Mesendoderm (in vitro differentiated cells): ENCODE measurements at regions not wholly inside any gene's neighbourhood (a gene's known extent, or its start where the extent isn't known, plus 50 kb on each side); places are given as distances from the start of the nearest gene placed in this dataset.

Source experiments
- DNase-seq: peaks from one replicate; pipeline ENCODE4 v3.0.0; 2013
- H2AK5ac ChIP-seq: 2 replicates; pipeline ENCODE4 v1.6.1; 2013; ENCODE audit warnings: low read length, inconsistent platforms
- H2BK120ac ChIP-seq: 2 replicates; pipeline ENCODE4 v1.6.1; 2013; ENCODE audit warnings: low read depth, mild to moderate bottlenecking, low read length, moderate library complexity, mixed read lengths
- H2BK15ac ChIP-seq: replicated peaks from 2 replicates; pipeline ENCODE4 v1.6.1; 2013; ENCODE audit warnings: low read depth, mild to moderate bottlenecking, moderate library complexity
- H2BK5ac ChIP-seq: 2 replicates; pipeline ENCODE4 v1.6.1; 2013; ENCODE audit warnings: low read length, inconsistent platforms
- H3K18ac ChIP-seq: 2 replicates; pipeline ENCODE4 v1.6.1; 2013; ENCODE audit warnings: mild to moderate bottlenecking, low read length, mixed read lengths
- H3K23ac ChIP-seq: one replicate; pipeline ENCODE4 v1.6.1; 2013; ENCODE audit warnings: low read length
- H3K27ac ChIP-seq: 2 replicates; pipeline ENCODE4 v1.5.1; 2013; ENCODE audit warnings: low read depth, mild to moderate bottlenecking, inconsistent platforms, low read length, moderate library complexity
- H3K27me3 ChIP-seq: 2 replicates; pipeline ENCODE4 v1.6.1; 2013; ENCODE audit warnings: low read length, control low read depth, mild to moderate bottlenecking, inconsistent platforms; ENCODE audit not compliant: insufficient read depth, poor library complexity
- H3K36me3 ChIP-seq: 2 replicates; pipeline ENCODE4 v1.6.1; 2013; ENCODE audit warnings: low read length, inconsistent platforms; ENCODE audit not compliant: control insufficient read depth, insufficient read depth
- H3K4ac ChIP-seq: one replicate; pipeline ENCODE4 v1.6.1; 2013; ENCODE audit warnings: low read depth, mild to moderate bottlenecking, low read length, moderate library complexity
- H3K4me1 ChIP-seq: 2 replicates; pipeline ENCODE4 v1.6.1; 2013; ENCODE audit warnings: low read depth, low read length, inconsistent platforms; ENCODE audit not compliant: control insufficient read depth
- H3K4me2 ChIP-seq: 2 replicates; pipeline ENCODE4 v1.6.1; 2013; ENCODE audit warnings: low read length
- H3K4me3 ChIP-seq: 2 replicates; pipeline ENCODE4 v1.5.1; 2013; ENCODE audit warnings: mild to moderate bottlenecking, low read length
- H3K56ac ChIP-seq: one replicate; pipeline ENCODE4 v1.6.1; 2013; ENCODE audit warnings: low read length
- H3K79me1 ChIP-seq: 2 replicates; pipeline ENCODE4 v1.6.1; 2013; ENCODE audit warnings: low read length, inconsistent platforms
- H3K79me2 ChIP-seq: 2 replicates; pipeline ENCODE4 v1.6.1; 2013; ENCODE audit warnings: mild to moderate bottlenecking, low read length; ENCODE audit not compliant: control insufficient read depth, insufficient read depth
- H3K9ac ChIP-seq: 2 replicates; pipeline ENCODE4 v1.6.1; 2013; ENCODE audit warnings: low read length, inconsistent platforms
- H4K5ac ChIP-seq: one replicate; pipeline ENCODE4 v1.6.1; 2013; ENCODE audit warnings: low read length
- H4K8ac ChIP-seq: one replicate; pipeline ENCODE4 v1.6.1; 2013; ENCODE audit warnings: low read depth, mild to moderate bottlenecking, control low read depth, low read length, moderate library complexity
- WGBS: extraction: QIAGEN DNeasy Blood & Tissue Kit; methylation state at CpG from one replicate; pipeline ENCODE4 v1.1.7; 2013; ENCODE audit warnings: low lambda C conversion rate, missing lambda C conversion rate; ENCODE audit not compliant: insufficient coverage; ENCODE audit errors: extremely low coverage; 5-methylcytosine and 5-hydroxymethylcytosine counted together

GRCh38 chr17:71480099-71480498, 640.7 kb upstream of the SOX9 start:
- DNase-seq, result no peak
- no peak overlapping the region for H3K56ac ChIP-seq
- H3K4me2 ChIP-seq, result no peak overlapping the region
- no peak overlapping the region for H3K4me3 ChIP-seq
- H2BK120ac ChIP-seq, result no peak overlapping the region
- no peak overlapping the region for H2BK15ac ChIP-seq
- H3K9ac ChIP-seq, result no peak overlapping the region
- H2AK5ac ChIP-seq, result no peak overlapping the region
- no peaks in the 10 kb centered on the region for H3K36me3 ChIP-seq
- no peak overlapping the region for H3K23ac ChIP-seq
- no peak overlapping the region for H3K18ac ChIP-seq
- no peaks in the 10 kb centered on the region for H3K79me2 ChIP-seq
- no peaks in the 10 kb centered on the region for H3K4me1 ChIP-seq
- H3K79me1 ChIP-seq, result no peaks in the 10 kb centered on the region
- H3K4ac ChIP-seq, result no peak overlapping the region
- no peak overlapping the region for H4K8ac ChIP-seq
- no peaks in the 10 kb centered on the region for H3K27me3 ChIP-seq
- no CpG with 5 or more reads among the region's 3 CpGs for WGBS
- no peak overlapping the region for H3K27ac ChIP-seq
- H4K5ac ChIP-seq, result no peak overlapping the region
- no peak overlapping the region for H2BK5ac ChIP-seq

DNA sequence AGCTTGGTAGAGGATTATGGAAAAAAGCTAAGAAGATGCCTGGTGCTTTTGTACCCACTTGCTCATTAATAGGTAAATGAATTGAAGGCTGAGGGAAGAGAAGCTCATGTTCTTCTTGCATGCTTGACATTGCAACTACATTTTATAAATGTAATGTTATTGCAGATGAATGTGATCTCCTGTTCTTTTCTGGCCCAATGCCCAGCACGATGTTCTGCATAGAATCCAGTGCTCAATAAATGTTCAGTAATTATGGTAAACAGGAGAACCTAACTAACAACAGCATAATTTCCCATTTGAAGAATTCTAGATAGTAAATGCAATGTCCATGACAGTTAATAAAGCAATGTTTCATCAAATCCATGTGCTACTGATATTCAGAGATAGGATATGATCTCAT, 638.2 kb upstream of the SOX9 start:
- no peaks in the 10 kb centered on the region for H3K27me3 ChIP-seq
- no peak overlapping the region for H3K27ac ChIP-seq
- no peak overlapping the region for H3K9ac ChIP-seq
- no peaks in the 10 kb centered on the region for H3K4me1 ChIP-seq
- H2BK120ac ChIP-seq, result no peak overlapping the region
- no CpG with 5 or more reads among the region's 1 CpG for WGBS
- no peak overlapping the region for H2BK15ac ChIP-seq
- no peak overlapping the region for H3K4ac ChIP-seq
- no peak overlapping the region for H4K8ac ChIP-seq
- H4K5ac ChIP-seq, result no peak overlapping the region
- no peak overlapping the region for H3K18ac ChIP-seq
- no peak overlapping the region for H3K23ac ChIP-seq
- no peaks in the 10 kb centered on the region for H3K79me2 ChIP-seq
- H3K79me1 ChIP-seq, result no peaks in the 10 kb centered on the region
- H3K4me2 ChIP-seq, result no peak overlapping the region
- no peak for DNase-seq
- H3K4me3 ChIP-seq, result no peak overlapping the region
- H3K56ac ChIP-seq, result no peak overlapping the region
- H2BK5ac ChIP-seq, result no peak overlapping the region
- H3K36me3 ChIP-seq, result no peaks in the 10 kb centered on the region
- H2AK5ac ChIP-seq, result no peak overlapping the region

- Histone ChIP-seq H3K36me3 (no peaks in the 10 kb centered on the region), H3K9ac (no peak overlapping the region), H3K27me3 (no peaks in the 10 kb centered on the region), H3K4me1 (no peaks in the 10 kb centered on the region), H3K4me2 (no peak overlapping the region), H3K56ac (no peak overlapping the region), H3K18ac (no peak overlapping the region), H3K27ac (no peak overlapping the region), H2BK15ac (no peak overlapping the region), H3K4me3 (no peak overlapping the region), H2AK5ac (no peak overlapping the region), H4K8ac (no peak overlapping the region), H2BK5ac (no peak overlapping the region), H2BK120ac (no peak overlapping the region), H3K79me2 (no peaks in the 10 kb centered on the region), H4K5ac (no peak overlapping the region), H3K4ac (no peak overlapping the region), H3K79me1 (no peaks in the 10 kb centered on the region), H3K23ac (no peak overlapping the region)
- DNase-seq, result no peak
- WGBS, result no CpG with 5 or more reads among the region's 1 CpG
Observed at GRCh38 chr17:71484546-71484945, 636.3 kb upstream of the SOX9 start.

DNA sequence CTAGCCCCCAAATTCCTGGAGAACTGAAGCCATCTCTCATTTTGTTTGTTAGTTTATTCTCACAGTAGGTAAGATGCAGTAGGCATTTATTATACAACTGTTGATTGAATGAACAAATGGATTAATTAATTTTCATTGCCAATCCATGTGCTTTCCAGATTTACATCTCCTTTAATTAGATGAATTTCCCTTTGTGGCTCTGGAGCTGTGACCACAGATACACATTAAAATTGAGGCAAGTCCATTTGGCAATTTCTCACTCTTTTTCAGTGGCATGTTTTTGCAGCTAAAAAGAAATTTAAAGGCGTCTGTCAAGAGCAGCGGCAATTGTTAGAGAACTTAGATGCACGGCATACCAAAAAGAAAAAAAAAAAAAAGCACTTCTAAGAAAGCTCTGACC, 635.4 kb upstream of the SOX9 start:
- H2BK15ac ChIP-seq, result no peak overlapping the region
- no peaks in the 10 kb centered on the region for H3K4me1 ChIP-seq
- no peak overlapping the region for H3K4me3 ChIP-seq
- H2AK5ac ChIP-seq, result no peak overlapping the region
- no peak overlapping the region for H3K27ac ChIP-seq
- H3K4me2 ChIP-seq, result no peak overlapping the region
- H2BK5ac ChIP-seq, result no peak overlapping the region
- H3K27me3 ChIP-seq, result no peaks in the 10 kb centered on the region
- no peak overlapping the region for H3K9ac ChIP-seq
- WGBS, result no CpG with 5 or more reads among the region's 3 CpGs
- no peaks in the 10 kb centered on the region for H3K79me1 ChIP-seq
- H3K4ac ChIP-seq, result no peak overlapping the region
- no peak overlapping the region for H3K18ac ChIP-seq
- H4K8ac ChIP-seq, result no peak overlapping the region
- no peaks in the 10 kb centered on the region for H3K79me2 ChIP-seq
- no peak overlapping the region for H3K56ac ChIP-seq
- no peak overlapping the region for H3K23ac ChIP-seq
- H3K36me3 ChIP-seq, result no peaks in the 10 kb centered on the region
- no peak overlapping the region for H4K5ac ChIP-seq
- DNase-seq, result no peak
- H2BK120ac ChIP-seq, result no peak overlapping the region

DNA sequence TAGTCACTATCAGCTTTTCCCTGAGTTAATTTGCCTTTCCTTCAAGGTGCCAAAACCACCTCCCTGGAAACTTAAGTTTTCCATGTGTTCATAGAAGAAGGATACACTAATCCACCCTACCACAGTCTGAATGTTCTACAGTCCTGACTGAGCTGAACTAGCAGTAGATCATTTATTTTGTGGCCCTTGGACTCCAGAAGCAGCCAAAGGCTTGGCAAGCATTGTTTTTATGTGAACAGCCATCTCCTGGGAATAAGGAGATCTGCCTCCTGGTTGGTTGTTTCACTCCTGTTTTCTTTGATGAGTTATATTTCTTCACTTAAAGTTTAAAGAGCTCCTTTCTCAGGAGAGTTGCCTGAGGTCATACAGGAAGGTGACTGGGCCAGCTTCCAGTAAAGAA, 634.6 kb upstream of the SOX9 start:
- no peak overlapping the region for H3K23ac ChIP-seq
- H3K27ac ChIP-seq, result no peak overlapping the region
- no peak overlapping the region for H3K4me3 ChIP-seq
- H2BK5ac ChIP-seq, result no peak overlapping the region
- H3K4me1 ChIP-seq, result no peaks in the 10 kb centered on the region
- H3K18ac ChIP-seq, result no peak overlapping the region
- H3K4me2 ChIP-seq, result no peak overlapping the region
- no peak overlapping the region for H4K8ac ChIP-seq
- H2AK5ac ChIP-seq, result no peak overlapping the region
- no peak overlapping the region for H4K5ac ChIP-seq
- no peak overlapping the region for H3K9ac ChIP-seq
- no peak overlapping the region for H2BK120ac ChIP-seq
- no peaks in the 10 kb centered on the region for H3K27me3 ChIP-seq
- DNase-seq, result no peak
- H3K79me1 ChIP-seq, result no peaks in the 10 kb centered on the region
- H3K79me2 ChIP-seq, result no peaks in the 10 kb centered on the region
- H3K36me3 ChIP-seq, result no peaks in the 10 kb centered on the region
- no peak overlapping the region for H3K56ac ChIP-seq
- no peak overlapping the region for H3K4ac ChIP-seq
- no peak overlapping the region for H2BK15ac ChIP-seq

GRCh38 chr17:71488851-71489250, 632.0 kb upstream of the SOX9 start:
- Histone ChIP-seq H3K27me3 (no peaks in the 10 kb centered on the region), H3K4me2 (no peak overlapping the region), H4K5ac (no peak overlapping the region), H3K36me3 (no peaks in the 10 kb centered on the region), H4K8ac (no peak overlapping the region), H3K23ac (no peak overlapping the region), H3K4ac (no peak overlapping the region), H3K4me3 (no peak overlapping the region), H2BK15ac (no peak overlapping the region), H2BK5ac (no peak overlapping the region), H2BK120ac (no peak overlapping the region), H3K56ac (no peak overlapping the region), H3K18ac (no peak overlapping the region), H3K27ac (no peak overlapping the region), H2AK5ac (no peak overlapping the region), H3K79me2 (no peaks in the 10 kb centered on the region), H3K4me1 (no peaks in the 10 kb centered on the region), H3K79me1 (no peaks in the 10 kb centered on the region), H3K9ac (no peak overlapping the region)
- no peak for DNase-seq
